ENCODE measurements at regions not wholly inside any gene's neighbourhood (a gene's known extent, or its start where the extent isn't known, plus 50 kb on each side); places are given as distances from the start of the nearest gene placed in this dataset.

- no peaks in the 10 kb centered on the region for H3K9me3 ChIP-seq
- 66 to 80% methylated on average over 4 of the region's 4 CpGs for WGBS, 2 donors
- TF ChIP-seq CTCF (IDR thresholded peaks at IDR 0.05) = no peak
- H3K36me3 ChIP-seq = no peaks in the 10 kb centered on the region
- intact Hi-C loops (cut with DNase I) = no loop called here
- no peak overlapping the region for H3K27ac ChIP-seq
- FAIRE-seq (no peak), DNase-seq (no peak), ATAC-seq (no peak)
- no peaks in the 10 kb centered on the region for H3K27me3 ChIP-seq
- H3K4me3 ChIP-seq = no peak overlapping the region
- H3K4me1 ChIP-seq = no peaks in the 10 kb centered on the region
Measured at GRCh38 chr1:61004262-61005003, 77.9 kb upstream of the NFIA start.

- H3K36me3 ChIP-seq = no peaks in the 10 kb centered on the region
- ATAC-seq (no peak), FAIRE-seq (no peak), DNase-seq (no peak)
- H3K27ac ChIP-seq = no peak overlapping the region
- H3K4me1 ChIP-seq = no peaks in the 10 kb centered on the region
- no peaks in the 10 kb centered on the region for H3K9me3 ChIP-seq
- intact Hi-C loops (cut with DNase I) = no loop called here
- WGBS, 2 donors = 82 to 84% methylated on average over 3 of the region's 3 CpGs
- no peak for TF ChIP-seq CTCF (IDR thresholded peaks at IDR 0.05)
- no peak overlapping the region for H3K4me3 ChIP-seq
- no peaks in the 10 kb centered on the region for H3K27me3 ChIP-seq
Measured at GRCh38 chr1:61000327-61000726, 82.0 kb upstream of the NFIA start.

- H3K27me3 ChIP-seq = no peaks in the 10 kb centered on the region
- DNase-seq = no peak
- H3K4me3 ChIP-seq = no peak overlapping the region
- no peaks in the 10 kb centered on the region for H3K4me1 ChIP-seq
- H3K27ac ChIP-seq = no peak overlapping the region
- no peaks in the 10 kb centered on the region for H3K9me3 ChIP-seq
- intact Hi-C loops (cut with DNase I) = no loop called here
- no peak for TF ChIP-seq CTCF (IDR thresholded peaks at IDR 0.05)
- no peaks in the 10 kb centered on the region for H3K36me3 ChIP-seq
- 88 to 93% methylated on average over 5 of the region's 5 CpGs for WGBS, 2 donors
- no peak for ATAC-seq
- FAIRE-seq = no peak
Measured at GRCh38 chr1:60998786-60999185, 83.6 kb upstream of the NFIA start.

GRCh38 chr1:60994828-60995492, 87.4 kb upstream of the NFIA start:
- ATAC-seq = no peak
- no peaks in the 10 kb centered on the region for H3K36me3 ChIP-seq
- DNase-seq = no peak
- no peak overlapping the region for H3K4me3 ChIP-seq
- H3K9me3 ChIP-seq = no peaks in the 10 kb centered on the region
- intact Hi-C loops (cut with DNase I) = no loop called here
- TF ChIP-seq CTCF (IDR thresholded peaks at IDR 0.05) = no peak
- H3K27me3 ChIP-seq = no peaks in the 10 kb centered on the region
- no peak overlapping the region for H3K27ac ChIP-seq
- peaks cover 0 to 2% (median 0%) of the 10 kb centered on the region in 3 donors for H3K4me1 ChIP-seq
- no peak for FAIRE-seq

- ATAC-seq (no peak), DNase-seq (no peak), FAIRE-seq (no peak)
- Histone ChIP-seq H3K4me1 (peaks cover 0 to 5% (median 0%) of the 10 kb centered on the region in 3 donors), H3K27me3 (no peaks in the 10 kb centered on the region), H3K9me3 (no peaks in the 10 kb centered on the region), H3K27ac (no peak overlapping the region), H3K36me3 (no peaks in the 10 kb centered on the region), H3K4me3 (no peak overlapping the region)
- no peak for TF ChIP-seq CTCF (IDR thresholded peaks at IDR 0.05)
- intact Hi-C loops (cut with DNase I) = no loop called here
- WGBS, 2 donors = 93 to 97% methylated on average over 3 of the region's 3 CpGs
Measured at GRCh38 chr1:60994369-60994768, 88.0 kb upstream of the NFIA start.
